Heart left ventricle (tissue), 16 donors: ENCODE measurements at regions not wholly inside any gene's neighbourhood (a gene's known extent, or its start where the extent isn't known, plus 50 kb on each side); places are given as distances from the start of the nearest gene placed in this dataset.

Experiments used
- ATAC-seq, 4 donors: fragments of 200-7000 bp; cut with Tn5 transposase; one replicate each; pipeline ENCODE4 v1.9.1; 2020 to 2022; ENCODE audit warnings: moderate library complexity in 4 of 4, mild to moderate bottlenecking in 3 of 4, moderate number of reproducible peaks in 1 of 4
- DNase-seq, 5 donors: peaks; one replicate each; pipeline ENCODE4 v3.0.0-alpha.2; 2020
- H3K27ac ChIP-seq, 12 donors: fragments of 200-600 bp; sonication (generic) in 4 of 12; one replicate each; pipeline versions ENCODE4 v1.5.0 to v1.8.0; 2016 to 2022; ENCODE audit warnings: mild to moderate bottlenecking in 2 of 12
- H3K27me3 ChIP-seq, 9 donors: fragments of 200-600 bp; sonication (generic) in 2 of 9; one replicate each; pipeline versions ENCODE4 v1.5.1 to v1.8.0; 2016 to 2022; ENCODE audit warnings: mild to moderate bottlenecking in 3 of 9
- H3K36me3 ChIP-seq, 9 donors: fragments of 200-600 bp; sonication (generic) in 2 of 9; one replicate each; pipeline versions ENCODE4 v1.5.0 to v1.8.0; 2018 to 2022; ENCODE audit warnings: mild to moderate bottlenecking in 2 of 9
- H3K4me1 ChIP-seq, 12 donors: fragments of 200-600 bp; sonication (generic) in 4 of 12; one replicate each; pipeline versions ENCODE4 v1.5.0 to v1.8.0; 2016 to 2022; ENCODE audit warnings: mild to moderate bottlenecking in 3 of 12
- H3K4me3 ChIP-seq, 12 donors: fragments of 200-600 bp; sonication (generic) in 4 of 12; one replicate each; pipeline versions ENCODE4 v1.5.0 to v1.8.0; 2017 to 2022; ENCODE audit warnings: mild to moderate bottlenecking in 9 of 12, moderate library complexity in 4 of 12
- H3K9me3 ChIP-seq, 12 donors: fragments of 200-600 bp; sonication (generic) in 4 of 12; one replicate each; pipeline versions ENCODE4 v1.5.0 to v1.8.0; 2016 to 2022; ENCODE audit warnings: mild to moderate bottlenecking in 1 of 12
- CTCF ChIP-seq, 12 donors: fragments of 200-600 bp; sonication (generic) in 4 of 12; IDR thresholded peaks; one replicate each; pipeline versions ENCODE4 v1.5.0 to v1.8.0; 2018 to 2022; ENCODE audit warnings: antibody characterized with exemption in 12 of 12, mild to moderate bottlenecking in 5 of 12
- POLR2A ChIP-seq, 2 donors: fragments of 450-650 bp; IDR thresholded peaks; one replicate each; pipeline ENCODE4 v1.6.1; 2017; ENCODE audit warnings: antibody characterized with exemption in 2 of 2, mild to moderate bottlenecking in 2 of 2, moderate library complexity in 2 of 2
- WGBS, 4 donors: extraction: QIAGEN DNeasy Blood & Tissue Kit in 2 of 4; methylation state at CpG; one replicate each; pipeline versions ENCODE4 v1.1.5 to v1.1.7; 2013 to 2018; 5-methylcytosine and 5-hydroxymethylcytosine counted together
- intact Hi-C, 10 donors: fragments of 100-400 bp; cut with DNase I; formaldehyde crosslinking; loops; one replicate each; pipeline versions ENCODE4 v1.11.1 to v1.14.2; 2022
- donor health status: ischemic (EF 13 %, LVEDD 7.1; RV severe dilation, severe dysfunction).
- donor health status: healthy with polysubstance abuse.
- donor health status: DM: no; HTN: yes; CAD: no.
- donor health status: DM: no; HTN: no; CAD: no.
- donor health status: ischemic (EF 25% LVEDD 6.9; RV normal size, moderate dysfunction).
- donor health status: ischemic (EF 25% LVEDD 5.7; RV mildly dilated, moderate dysfunction).
- donor health status: healthy.
- donor health status: DM: yes; HTN: yes; CAD: no.
- donor health status: ischemic (EF 35%, LVEDD 5.7; RV mildly dilated, moderate dysfunction).
- donor health status: nonischemic (EF 11% LVEDD 7.7; RV severe dilation, severe dysfunction).
- donor health status: DM: yes; HTN: yes; CAD: no.
- donor health status: PGD.
- donor health status: ischemic (EF 29% LVEDD 5.4; RV normal size, mild dysfunction).
- donor health status: nonischemic (EF 23%, LVEDD 6.1; RV moderate dilation, normal function).

DNA sequence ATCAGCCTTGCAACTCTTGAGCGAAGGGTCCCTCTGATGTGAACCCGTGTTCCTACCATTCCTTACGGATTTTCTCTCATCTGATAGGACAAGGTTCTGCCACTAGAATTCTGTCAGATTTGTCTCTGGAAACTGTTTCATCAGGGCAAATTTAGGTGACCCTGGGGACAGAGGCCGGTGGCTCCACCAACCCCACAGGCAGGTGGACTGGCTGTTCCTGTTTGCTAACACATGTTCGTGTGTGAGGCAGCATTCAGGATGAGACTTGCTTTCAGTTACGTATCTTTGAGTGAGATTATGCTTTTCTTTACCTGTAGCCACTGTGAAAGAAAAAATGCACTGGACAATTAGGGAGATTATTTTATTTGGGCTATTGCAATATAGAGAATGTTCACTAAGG lies 449.9 kb downstream of the INHBA start:
- Histone ChIP-seq H3K27me3 (no peaks in the 10 kb centered on the region), H3K36me3 (no peaks in the 10 kb centered on the region), H3K4me3 (no peak overlapping the region), H3K27ac (no peak overlapping the region), H3K4me1 (peaks cover 0 to 3% (median 0%) of the 10 kb centered on the region in 12 donors), H3K9me3 (no peaks in the 10 kb centered on the region)
- DNase-seq: no peak
- WGBS, 4 donors: 75 to 94% (median 90%) methylated on average over 6 of the region's 6 CpGs
- TF ChIP-seq CTCF (IDR thresholded peaks at IDR 0.05) (no peak), POLR2A (IDR thresholded peaks at IDR 0.05) (no peak)
- intact Hi-C loops: no loop called here
- no peak for ATAC-seq

GRCh38 chr7:41252551-41252950 lies 450.3 kb downstream of the INHBA start:
- H3K9me3 ChIP-seq: no peaks in the 10 kb centered on the region
- H3K4me3 ChIP-seq: no peak overlapping the region
- WGBS, 4 donors: 52 to 64% (median 57%) methylated on average over 1 of the region's 1 CpG
- TF ChIP-seq CTCF (IDR thresholded peaks at IDR 0.05): no peak
- TF ChIP-seq POLR2A (IDR thresholded peaks at IDR 0.05): no peak
- DNase-seq (no peak), ATAC-seq (no peak)
- no peaks in the 10 kb centered on the region for H3K27me3 ChIP-seq
- H3K27ac ChIP-seq: no peak overlapping the region
- intact Hi-C loops: no loop called here
- H3K36me3 ChIP-seq: no peaks in the 10 kb centered on the region
- H3K4me1 ChIP-seq: peaks cover 0 to 3% (median 0%) of the 10 kb centered on the region in 12 donors

- TF ChIP-seq CTCF (IDR thresholded peaks at IDR 0.05) (no peak), POLR2A (IDR thresholded peaks at IDR 0.05) (no peak)
- H3K36me3 ChIP-seq: no peaks in the 10 kb centered on the region
- WGBS, 4 donors: 92 to 97% (median 94%) methylated on average over 5 of the region's 5 CpGs
- DNase-seq (no peak), ATAC-seq (no peak)
- H3K27ac ChIP-seq: no peak overlapping the region
- H3K27me3 ChIP-seq: no peaks in the 10 kb centered on the region
- no peak overlapping the region for H3K4me3 ChIP-seq
- intact Hi-C loops: no loop called here
- H3K4me1 ChIP-seq: no peaks in the 10 kb centered on the region
- no peaks in the 10 kb centered on the region for H3K9me3 ChIP-seq
These were observed 455.6 kb downstream of the INHBA start for GRCh38 chr7:41247143-41247865.

DNA sequence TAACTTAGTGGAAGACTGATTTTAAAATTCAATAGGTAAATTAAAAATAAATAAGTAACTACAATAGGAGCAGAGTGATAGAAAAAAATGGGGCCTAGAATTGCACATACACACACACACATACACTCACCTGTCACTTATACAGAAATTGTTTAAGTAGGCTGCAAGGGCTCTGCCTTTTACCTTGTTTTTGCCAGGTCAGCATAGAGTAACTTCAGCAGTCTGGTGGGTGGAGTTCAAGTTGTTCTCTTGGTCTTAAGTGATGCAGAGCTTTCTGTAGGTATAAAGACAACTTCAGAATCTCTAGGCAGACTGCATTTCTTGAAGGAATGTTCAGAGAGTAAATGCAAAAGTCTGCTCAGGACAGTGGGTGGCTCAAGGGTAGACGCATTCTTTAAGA lies 457.0 kb downstream of the INHBA start:
- no peak overlapping the region for H3K27ac ChIP-seq
- no peak for TF ChIP-seq POLR2A (IDR thresholded peaks at IDR 0.05)
- TF ChIP-seq CTCF (IDR thresholded peaks at IDR 0.05): no peak
- H3K4me1 ChIP-seq: no peaks in the 10 kb centered on the region
- H3K9me3 ChIP-seq: no peaks in the 10 kb centered on the region
- H3K4me3 ChIP-seq: no peak overlapping the region
- DNase-seq: no peak
- H3K27me3 ChIP-seq: no peaks in the 10 kb centered on the region
- intact Hi-C loops: no loop called here
- no peaks in the 10 kb centered on the region for H3K36me3 ChIP-seq
- ATAC-seq: no peak
- 85 to 95% (median 91%) methylated on average over 1 of the region's 1 CpG for WGBS, 4 donors
